Stimulated activated CD4-positive, alpha-beta T cell treated with anti-CD3 and anti-CD28 coated beads, TNF-alpha, amount 100 ng/mL, for 24 hours (primary cell): ENCODE measurements at regions not wholly inside any gene's neighbourhood (a gene's known extent, or its start where the extent isn't known, plus 50 kb on each side); places are given as distances from the start of the nearest gene placed in this dataset.

Experiments
- DNase-seq, 3 experiments: peaks; one replicate each; pipeline ENCODE4 v3.0.0-alpha.2; 2020; ENCODE audit warnings: low read depth in 3 of 3

GRCh38 chr5:174590820-174591219, 133.6 kb upstream of the MSX2 start:
- DNase-seq, result no peak

DNA sequence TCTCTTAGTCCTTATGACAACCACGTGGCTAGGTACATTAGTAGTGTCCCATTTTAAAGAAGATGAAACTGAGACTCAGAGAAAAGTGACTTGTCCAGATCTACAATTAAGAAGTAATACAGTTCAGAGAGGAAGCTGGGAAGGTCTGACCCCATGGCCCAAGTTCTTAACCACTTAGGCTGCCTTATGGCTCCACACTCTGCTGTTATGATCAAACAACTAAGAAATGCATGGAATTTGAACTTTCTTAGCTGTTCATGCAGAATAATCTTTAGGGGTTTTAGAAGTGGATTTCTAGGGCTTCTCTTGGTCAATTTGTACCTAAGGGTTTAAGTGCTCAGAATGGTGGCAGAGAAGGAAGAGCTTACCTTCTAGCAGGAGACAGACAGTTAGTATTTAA, 128.0 kb upstream of the MSX2 start:
- no peak for DNase-seq

DNA sequence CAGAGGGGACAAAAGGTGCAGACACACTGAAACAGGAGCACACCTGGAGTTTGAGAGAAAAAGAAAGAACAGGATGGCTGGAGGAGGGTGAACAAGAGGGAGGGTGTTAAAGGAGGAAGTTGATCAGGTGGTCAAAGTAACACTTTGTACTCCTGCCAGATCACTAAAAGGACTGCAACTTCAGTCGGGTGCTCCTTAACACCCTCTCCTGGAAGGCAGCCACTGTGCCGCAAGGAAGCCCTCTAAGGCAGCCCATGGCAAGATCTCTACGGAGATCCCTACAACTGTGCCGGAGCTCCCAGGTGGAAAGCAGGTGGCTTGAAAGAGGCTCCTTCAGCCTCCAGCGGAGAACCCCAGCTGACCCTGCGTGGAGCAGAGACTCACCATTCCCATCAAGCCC, 124.4 kb upstream of the MSX2 start:
- DNase-seq, result no peak

GRCh38 chr5:174601946-174602345, 122.4 kb upstream of the MSX2 start:
- DNase-seq, result no peak

DNA sequence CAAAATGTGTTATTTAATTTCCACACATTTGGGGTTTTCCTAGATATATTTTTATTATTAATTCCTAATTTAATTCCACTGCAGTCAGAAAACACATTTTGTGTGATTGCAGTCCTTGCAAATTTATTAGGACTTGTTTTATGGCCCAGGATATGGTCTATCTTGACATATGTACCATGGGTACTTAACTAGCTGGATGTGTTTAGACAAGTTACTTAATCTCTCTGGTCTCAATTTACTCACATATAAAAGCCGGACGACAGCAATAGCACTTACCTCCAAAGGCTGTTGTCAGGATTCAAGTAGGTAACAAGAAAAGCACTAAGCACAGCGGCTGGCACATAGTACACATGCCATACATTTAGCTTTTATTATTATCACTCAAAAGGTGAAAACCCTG, 118.2 kb upstream of the MSX2 start:
- DNase-seq, result no peak

DNA sequence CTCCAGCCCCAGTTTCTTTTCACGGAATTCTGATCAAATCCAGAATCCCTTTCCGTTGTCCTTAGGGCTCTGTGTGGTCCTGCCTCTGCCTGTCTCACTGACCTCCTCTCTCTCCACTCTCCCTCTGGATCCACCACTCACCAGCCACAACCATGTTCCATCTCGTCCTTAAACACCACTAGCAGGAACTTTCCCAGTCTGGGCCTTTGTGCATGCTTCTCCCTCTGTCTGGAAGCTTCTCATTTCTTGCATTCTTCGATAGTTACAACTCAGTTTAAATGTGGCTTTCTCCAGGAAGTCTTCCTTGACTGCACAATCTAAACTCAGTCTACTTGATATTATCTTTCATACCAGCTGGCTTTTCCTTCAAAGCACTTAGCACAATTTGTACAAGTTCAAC, 117.7 kb upstream of the MSX2 start:
- no peak for DNase-seq

DNA sequence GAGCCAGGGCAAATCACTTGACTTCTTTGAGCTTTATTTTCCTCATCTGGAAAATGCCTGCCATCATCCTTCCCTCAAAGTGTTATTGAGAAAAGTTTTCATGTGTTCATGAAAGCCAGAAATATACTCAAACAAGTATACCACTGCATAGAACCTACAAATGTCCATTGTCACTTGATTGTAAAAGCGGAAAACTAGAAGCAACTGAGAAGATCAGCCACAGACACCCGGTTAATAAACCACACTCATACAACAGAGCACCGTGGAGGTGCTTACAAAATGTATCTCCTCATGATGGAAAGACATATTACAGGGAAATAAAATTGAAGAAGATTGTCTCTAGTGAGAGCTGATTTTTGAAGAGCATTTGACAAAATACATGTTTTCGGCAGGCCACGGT, 117.2 kb upstream of the MSX2 start:
- no peak for DNase-seq

GRCh38 chr5:174607916-174608315, 116.5 kb upstream of the MSX2 start:
- DNase-seq, result no peak

DNA sequence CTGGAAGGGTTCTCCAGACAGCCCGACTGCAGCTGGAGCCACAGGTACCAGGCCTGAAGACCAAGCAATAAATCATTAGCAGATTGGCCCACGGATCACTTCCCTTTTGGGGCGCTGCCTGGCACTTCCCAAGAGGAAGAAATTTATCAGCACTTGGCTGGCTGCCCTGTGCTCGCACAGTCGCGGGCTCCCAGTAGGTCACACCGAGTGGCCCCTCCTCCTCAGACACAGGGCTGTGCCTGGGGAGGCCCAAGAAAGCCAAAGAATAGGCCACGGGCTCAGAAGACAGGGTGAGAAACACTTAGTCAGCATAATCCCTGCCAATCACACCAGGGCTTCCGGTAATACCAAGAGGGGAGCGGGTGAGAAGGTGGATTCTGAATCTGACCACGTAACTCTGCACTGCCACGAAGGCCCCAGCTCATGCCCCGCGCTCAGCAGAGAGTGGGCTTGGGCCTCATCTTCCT, 115.7 kb upstream of the MSX2 start:
- DNase-seq, result no peak

- no peak for DNase-seq
Measured at GRCh38 chr5:174609116-174609515, 115.3 kb upstream of the MSX2 start.

DNA sequence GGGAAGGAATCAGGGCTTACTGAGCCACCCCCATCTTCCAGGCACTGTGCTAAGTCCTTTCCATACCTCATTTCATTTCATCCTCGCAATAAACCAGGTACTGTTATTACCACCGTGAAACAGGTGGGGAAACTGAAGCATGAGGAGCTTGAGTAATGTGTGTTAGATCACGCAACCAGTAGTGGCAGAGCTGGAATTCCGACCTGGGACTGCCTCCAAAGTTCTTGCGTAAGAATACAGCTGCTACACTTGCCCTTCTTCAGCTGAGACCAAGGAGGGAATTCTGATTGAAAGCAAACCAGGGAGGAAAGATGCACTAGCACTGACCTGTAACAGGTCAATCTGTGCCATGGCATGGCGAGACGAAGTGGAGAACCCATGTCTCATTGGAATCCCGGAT, 113.4 kb upstream of the MSX2 start:
- DNase-seq, result no peak

- no peak for DNase-seq
Measured at GRCh38 chr5:174612686-174613085, 111.7 kb upstream of the MSX2 start.

GRCh38 chr5:174614500-174615135, 109.8 kb upstream of the MSX2 start:
- no peak for DNase-seq

- DNase-seq, result no peak
Measured at GRCh38 chr5:174616036-174616435, 108.3 kb upstream of the MSX2 start.

DNA sequence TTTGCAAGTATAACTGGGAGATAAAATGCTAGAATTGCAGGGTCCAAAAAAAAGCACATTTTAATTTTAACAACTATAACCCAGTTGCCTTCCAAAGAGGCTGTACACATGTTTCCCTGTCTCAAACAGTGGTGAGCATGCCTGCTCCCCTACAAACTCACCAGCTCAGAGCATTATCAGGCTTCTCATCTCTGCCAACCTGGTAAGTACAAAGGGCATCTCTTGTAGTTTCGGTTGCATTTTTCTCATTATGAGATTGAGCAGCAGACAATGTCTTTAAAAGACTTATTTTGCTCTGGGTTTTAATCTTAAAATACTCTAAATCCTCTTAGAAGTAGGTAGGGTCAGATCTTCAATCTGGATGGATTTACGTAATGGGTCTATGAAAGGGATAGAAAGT, 107.1 kb upstream of the MSX2 start:
- no peak for DNase-seq

- DNase-seq, result no peak
Measured at GRCh38 chr5:174617910-174618309, 106.5 kb upstream of the MSX2 start.

DNA sequence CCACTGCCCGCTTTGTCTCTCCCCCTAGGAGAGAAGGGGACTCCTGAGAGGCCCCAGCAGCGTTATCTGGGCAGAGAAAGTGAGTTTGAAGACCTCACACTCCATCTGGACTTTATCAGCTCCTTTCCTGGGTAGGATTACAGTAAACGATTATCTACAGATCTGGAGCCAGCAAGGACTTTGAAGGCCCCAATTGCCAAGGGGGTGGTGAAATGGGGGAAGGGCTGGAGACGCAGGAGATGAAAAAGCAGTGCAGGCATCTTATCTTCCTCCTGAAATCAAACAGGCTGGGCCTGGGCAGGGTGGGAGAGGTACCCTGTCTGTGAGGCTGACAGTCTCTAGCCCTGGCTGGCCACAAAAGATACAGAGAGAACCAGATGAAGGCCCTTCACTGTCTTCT, 105.8 kb upstream of the MSX2 start:
- DNase-seq, result no peak

- DNase-seq, result no peak
Measured at GRCh38 chr5:174622067-174622466, 102.3 kb upstream of the MSX2 start.

DNA sequence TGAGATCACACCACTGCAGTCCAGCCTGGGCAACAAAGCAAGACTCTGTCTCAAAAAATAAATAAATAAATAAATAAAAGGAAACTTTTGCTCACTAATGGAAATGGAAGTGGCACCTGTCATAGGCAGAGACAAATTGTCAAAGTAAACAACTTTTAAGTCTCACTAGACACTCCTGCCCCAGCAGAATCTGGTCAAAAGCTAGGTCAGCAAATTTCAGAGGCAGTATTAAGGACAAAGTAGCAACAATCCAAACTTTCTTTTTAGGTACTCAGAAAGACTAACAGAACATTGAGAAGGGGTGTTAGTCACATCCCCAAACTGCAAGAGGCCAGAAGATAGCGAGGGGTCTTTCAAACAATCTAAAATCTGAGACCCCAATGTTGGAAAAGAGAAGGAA, 101.4 kb upstream of the MSX2 start:
- no peak for DNase-seq

DNA sequence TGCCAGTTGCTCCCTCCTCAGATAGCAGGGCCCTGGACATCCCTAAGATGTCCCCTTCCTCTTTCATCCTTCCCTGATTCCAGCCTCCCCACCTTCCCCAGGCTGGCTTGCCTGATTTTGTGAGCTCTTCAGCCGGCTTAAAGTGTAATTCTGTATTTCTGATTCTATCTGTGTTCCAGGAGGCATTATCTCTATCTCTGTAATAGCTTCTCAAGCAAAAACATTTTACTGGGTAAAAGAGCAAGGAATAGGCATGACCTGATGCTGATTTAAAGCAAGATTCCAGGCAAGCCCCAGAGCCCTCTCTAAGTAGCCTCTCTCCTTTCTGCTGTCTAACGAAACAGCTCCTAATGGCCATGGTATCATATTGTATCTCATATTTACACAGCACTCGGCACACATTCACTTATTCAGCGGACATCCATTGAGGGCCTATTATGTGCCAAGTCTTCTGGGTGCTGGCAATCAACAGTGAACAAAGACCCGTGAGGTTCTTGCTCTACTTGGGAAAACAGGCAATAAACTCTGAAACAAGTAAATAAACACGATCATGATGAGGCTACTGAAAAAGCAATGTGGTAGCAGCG, 100.9 kb upstream of the MSX2 start:
- no peak for DNase-seq

GRCh38 chr5:174624733-174625522, 99.5 kb upstream of the MSX2 start:
- no peak for DNase-seq

DNA sequence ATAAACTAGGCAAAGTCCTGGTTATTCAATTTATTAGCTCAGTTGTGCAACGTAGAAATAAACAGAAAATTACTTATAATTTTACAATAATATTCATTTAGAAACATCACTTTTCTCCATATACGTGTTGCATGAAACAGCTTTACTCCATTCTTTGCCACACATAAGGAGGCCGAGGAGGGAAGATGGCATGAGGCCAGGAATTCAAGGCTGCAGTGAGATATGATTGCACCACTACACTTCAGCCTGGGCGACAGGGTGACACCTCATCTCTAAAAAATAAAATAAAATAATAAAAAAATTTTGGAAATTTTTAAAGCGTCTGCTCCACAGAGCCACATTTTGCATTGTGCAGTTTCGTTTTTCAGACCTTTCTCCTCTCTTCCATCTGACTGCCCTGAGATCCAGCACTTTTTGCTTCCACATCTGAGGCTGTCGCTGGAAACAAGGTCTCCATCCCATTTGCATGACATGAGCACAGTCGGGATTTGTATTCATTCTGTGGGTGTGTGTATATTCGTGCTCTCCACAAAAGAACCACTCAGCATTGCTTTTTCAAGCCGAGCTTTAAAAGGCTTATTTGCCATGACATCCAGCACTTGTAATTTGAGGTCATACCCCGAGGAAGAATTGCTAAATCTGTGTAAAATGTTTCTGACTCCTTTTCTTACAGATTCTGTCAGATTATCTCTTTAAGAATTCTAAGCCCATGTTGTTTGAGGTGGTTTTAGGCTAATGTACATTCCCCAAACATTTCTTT, 98.6 kb upstream of the MSX2 start:
- DNase-seq, result no peak
